ENCODE measurements at regions not wholly inside any gene's neighbourhood (a gene's known extent, or its start where the extent isn't known, plus 50 kb on each side); places are given as distances from the start of the nearest gene placed in this dataset.

DNA sequence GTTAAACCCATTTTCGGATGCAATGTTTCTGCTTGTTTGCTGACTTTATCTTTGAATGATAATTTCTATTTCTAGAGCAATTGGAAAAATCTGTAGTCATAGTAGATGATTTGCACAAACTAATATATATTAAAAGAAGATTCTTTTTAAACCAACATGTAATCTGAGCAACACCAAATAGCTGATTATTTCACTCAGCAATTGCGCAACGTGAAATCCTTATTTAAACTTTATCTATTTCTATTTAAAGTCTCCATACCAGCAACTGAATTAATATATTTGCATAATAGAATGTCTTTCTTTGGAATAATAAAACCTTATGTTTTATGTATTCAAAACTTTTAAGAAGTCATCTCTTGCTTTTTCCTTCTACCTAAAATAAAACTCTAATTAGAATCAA is 1132.4 kb downstream of the FLRT2 start:
- DNase-seq: no peak

DNA sequence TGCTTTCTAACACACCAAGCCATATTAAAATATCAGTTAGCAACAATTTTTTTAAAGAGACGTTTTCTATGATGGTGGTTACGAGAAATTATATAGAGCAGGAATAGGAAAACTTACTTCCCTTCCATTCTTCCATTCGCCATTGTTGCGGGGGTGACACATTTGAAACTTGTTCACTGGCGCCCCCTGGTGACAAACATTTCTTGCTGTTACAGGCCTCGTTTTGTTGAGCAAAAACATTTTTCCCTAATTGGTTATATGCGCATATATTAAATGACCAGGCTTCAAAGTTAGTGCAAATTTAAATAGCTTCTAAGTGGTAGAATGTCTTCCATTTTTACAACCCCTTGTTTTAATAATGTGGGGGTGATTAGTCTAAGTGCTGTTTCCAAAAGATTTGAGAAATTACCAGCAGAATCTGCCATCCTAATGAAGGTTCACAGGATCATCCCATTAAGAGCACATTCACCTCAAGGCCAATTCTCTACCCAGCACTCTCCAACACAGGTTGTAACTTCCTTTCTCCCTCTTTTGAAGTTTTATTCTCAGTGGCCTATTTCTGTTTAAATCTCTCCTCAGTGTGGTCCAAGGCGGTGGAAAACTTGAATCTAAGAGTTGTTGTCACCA is 1124.7 kb downstream of the FLRT2 start:
- no peak for DNase-seq

DNA sequence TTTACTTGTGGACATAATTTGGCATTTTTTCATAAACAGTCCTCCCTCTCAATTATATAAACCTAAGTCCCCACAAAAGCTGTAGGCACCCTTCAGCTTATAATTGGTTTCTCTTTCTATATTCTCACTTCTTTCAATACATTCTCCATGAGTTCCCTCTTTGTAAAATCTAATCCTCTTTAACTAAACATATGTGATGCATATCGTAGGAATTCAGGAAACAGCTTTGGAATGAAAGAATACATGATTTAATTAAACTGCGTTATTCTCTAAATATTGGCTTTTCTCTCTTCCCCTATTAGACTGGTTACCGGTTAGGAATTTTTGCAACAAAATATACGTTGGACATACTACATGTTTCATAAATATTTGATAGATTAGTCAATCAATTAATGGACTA is 1122.6 kb downstream of the FLRT2 start:
- no peak for DNase-seq

DNA sequence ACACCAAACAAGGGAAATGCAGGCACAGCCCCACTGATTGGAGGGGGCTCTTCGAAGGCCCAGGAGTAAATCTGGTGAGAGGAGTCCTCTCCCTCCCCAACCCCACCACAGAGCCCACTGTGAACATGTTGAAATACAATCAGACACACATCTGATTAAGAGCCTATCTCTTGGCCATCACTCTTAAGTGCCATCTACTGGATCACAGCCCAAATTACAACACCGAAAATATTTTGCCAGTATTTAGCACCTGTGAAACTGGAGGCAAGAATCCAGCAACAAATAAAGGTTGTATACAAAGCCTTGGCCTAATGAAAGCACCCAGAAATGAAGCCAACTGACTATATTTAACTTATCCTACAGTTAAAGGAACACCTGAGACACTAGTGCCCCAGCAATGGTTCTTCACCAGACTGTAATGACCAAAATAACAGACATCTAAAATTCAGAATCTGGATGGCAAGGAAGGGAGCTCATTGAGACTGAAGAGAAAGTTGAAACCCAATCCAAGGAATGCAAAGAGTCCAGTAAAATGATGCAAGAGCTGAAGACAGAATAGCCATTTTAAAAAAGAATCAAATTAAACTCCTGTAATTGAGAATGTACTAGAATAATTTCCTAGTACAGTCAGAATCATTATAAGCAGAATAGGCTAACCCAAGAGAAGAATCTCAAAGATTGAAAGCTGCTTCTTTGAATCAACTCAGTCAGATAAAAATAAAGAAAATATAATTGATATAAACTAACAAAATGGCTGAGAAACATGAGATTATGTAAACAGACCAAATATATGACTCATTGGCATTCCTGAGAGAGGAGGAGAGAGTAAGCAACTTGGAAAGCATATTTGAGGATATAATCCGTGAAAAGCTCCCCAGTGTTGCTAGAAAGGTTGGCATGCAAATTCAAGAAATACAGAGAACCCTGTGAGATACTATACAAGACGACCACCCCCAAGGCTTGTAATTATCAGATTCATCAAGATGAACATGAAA is 1117.0 kb downstream of the FLRT2 start:
- no peak for DNase-seq

DNA sequence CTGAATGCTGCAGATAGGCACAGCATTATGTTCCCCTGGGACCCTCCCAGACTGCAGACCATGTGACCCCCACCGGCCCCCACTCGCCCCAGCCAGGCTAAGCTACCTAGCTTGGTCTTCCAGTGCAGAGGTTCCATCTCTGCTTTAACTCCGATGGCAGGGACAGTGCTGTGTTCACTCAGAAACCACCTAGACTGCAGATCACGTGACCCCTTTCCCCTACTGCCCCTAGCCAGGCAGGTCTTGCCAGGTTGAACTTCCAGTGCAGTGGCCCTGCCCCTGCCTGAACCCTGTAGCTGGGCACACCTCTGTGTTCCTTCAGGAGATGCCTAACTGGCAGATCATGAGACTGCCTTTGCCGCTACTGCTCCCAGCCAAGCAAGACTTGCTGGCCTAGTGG is 1116.2 kb downstream of the FLRT2 start:
- DNase-seq: no peak

DNA sequence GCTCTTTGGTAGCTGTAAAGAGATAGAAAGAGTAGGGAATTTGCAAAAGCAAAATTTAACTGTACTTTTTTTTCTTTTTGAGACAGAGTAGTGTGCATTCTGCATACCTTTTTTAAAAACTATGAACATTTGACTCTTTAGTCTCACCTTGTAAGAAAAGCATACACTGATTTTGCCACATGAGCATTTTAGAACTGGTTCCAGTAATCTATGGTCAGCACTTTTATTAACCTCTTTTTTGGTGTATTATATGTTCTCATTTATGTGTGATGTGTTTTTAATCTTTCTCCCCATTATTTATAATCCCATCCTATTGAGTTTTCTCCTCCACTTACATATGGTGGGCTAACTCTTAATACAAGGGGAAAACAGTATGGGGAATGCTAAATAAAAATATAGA is 1111.4 kb downstream of the FLRT2 start:
- no peak for DNase-seq

DNA sequence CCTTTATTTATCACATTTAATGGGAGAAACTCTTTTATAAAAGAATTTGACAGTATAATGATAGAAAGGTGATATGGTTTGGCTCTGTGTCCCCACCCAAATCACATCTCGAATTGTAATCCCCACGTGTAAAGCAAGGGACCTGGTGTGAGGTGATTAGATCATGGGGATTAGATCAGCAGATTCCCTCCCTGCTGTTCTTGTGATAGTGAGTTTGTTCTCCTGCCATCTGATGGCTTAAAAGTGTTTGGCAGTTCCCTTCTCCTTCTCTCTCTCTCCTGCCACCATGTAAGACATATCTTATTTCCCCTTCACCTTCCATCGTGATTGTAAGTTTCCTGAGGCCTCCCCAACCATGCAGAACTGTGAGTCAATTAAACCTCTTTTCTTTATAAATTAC is 1110.3 kb downstream of the FLRT2 start:
- DNase-seq: no peak

DNA sequence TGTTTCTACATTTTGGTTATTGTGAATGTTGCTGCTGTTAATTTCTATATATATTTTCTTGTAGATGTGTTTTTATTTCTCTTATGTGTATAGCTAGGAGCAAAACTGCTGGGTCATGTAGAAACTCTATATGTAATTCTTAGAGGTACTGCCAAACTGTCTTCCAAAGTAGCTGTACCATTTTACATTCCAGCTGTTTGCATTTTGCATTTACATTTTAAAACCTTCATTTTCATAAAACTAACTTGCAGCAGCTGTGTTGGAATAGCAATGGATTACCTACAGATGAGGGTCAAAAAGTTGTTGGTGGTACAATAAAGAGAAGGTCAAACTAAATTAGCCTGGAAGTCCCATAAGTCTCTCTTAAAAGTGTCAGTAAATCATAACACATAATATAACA is 1109.7 kb downstream of the FLRT2 start:
- DNase-seq: no peak

DNA sequence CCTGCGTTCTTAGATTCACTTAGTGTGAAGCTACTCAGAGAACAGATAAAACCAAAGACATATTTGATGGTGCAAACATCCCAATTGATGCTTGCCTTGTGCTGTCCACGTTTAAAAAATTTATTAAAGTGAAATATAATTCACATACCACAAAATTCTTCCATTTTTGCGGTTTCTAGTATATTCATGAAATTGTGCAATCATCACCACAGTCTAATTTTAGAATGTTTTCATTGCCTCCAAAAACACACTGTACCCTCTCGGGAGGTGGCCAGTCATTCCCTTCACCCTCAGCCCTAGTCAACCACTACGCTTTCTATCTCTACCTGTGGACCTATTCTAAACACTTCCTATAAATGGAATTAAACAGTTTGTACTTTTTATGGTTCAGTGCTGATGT is 1109.2 kb downstream of the FLRT2 start:
- no peak for DNase-seq

DNA sequence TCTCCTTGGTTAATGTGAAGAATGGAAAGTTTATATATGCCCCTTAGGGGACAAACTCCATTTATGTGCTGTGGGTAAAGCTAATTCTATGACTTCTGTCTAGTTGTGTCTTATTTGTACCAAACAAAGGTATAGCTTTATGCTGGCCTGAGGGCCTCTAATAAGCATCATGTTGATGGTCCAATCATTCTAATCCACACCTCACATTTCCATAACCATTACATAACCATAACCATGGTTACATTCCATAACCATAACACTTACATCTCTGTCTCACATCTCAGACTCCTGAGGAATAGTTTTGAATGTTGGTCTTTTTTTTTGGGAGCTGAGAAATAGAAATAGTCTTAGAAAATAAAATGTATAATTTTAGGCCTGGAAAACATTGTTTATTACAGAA is 1097.1 kb downstream of the FLRT2 start:
- no peak for DNase-seq

DNA sequence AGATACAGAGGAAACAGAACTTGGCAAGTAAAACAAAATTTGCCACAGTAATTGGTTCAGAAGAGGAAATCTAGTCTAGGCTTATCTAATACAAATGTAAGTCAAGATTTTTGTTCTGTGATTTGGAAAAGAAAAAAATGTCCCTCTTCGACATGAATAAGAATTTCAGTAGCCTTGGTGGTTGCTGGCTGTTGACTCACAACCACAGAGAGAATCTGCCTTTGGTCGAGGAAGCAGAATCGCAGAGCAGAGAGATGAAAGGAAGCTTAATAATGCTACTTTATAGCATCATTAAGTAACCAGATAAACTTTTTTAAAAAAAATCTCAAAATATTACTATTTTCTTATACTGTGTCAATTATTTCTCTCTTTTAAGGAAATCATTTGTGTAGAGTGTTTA is 1096.6 kb downstream of the FLRT2 start:
- DNase-seq: no peak

DNA sequence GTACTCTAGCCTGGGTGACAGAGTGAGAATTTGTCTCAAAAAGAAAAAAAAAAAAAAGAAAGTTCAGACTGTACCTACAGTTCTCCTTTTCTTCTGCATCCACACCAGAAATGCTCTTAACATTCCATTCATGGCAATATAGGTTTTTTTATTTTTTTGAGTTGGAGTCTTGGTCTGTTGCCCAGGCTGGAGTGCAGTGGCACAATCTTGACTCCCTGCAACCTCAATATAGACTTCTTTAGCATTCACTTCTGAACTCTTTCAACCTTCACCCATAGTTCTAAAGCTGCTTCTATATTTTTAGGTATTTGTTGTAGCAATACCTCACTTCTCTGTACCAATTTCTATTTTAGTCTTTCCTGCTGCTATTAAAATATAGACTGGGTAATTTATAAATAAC is 1095.7 kb downstream of the FLRT2 start:
- DNase-seq: no peak

DNA sequence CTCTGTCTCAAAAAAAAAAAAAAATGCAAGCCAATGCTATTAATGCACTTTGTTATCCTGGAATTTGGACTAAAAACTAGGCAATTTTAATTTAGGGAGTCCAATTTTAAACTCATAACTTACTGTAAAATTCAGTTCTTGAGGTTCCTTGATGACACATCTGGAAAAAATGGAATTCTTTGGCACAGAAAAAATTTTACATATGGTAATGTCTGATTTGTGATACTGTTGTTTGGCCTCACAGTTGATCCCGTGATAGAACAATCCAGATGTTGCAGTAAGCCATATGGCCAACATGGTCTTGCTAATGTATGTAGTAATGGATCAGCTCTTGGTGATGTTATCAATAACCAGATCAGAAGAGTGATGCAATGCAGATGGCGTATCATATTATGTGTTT is 1089.8 kb downstream of the FLRT2 start:
- DNase-seq: no peak

DNA sequence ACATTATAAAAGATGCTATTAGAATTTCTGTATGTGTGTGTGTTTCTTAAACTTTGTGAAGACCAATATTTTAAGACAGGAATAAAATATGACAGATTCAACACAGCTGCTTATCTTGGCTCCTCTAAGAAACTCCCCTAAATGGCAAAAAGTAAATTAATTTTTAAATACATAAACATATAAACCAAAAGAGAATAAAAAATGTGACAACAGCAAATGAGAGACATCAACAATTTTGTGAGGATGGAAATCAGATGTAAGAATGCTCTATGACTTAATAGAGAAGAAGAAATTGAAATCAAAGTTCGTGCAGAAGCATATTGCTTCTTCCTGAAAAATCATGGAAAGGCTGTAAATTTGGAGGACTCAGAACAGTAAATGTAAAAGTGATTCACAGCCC is 1083.8 kb downstream of the FLRT2 start:
- DNase-seq: no peak

DNA sequence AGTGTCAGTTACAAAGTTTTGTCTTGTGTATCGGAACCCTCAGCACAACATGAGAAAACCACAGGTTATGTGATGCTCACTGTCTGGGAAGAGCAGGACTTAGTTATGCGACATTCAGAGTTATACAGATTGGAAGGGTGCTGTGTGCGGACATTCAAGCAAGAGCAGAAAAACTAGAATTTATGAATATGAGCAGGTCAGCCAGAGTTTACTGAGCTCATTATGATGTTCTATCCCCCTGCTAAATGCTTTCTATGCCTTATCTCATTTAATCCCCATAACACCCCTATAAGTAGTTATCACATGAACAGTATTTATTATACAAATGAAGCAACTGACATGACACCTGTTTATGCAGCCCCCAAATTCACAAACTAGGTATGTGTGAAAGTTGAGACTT is 1083.2 kb downstream of the FLRT2 start:
- DNase-seq: no peak

DNA sequence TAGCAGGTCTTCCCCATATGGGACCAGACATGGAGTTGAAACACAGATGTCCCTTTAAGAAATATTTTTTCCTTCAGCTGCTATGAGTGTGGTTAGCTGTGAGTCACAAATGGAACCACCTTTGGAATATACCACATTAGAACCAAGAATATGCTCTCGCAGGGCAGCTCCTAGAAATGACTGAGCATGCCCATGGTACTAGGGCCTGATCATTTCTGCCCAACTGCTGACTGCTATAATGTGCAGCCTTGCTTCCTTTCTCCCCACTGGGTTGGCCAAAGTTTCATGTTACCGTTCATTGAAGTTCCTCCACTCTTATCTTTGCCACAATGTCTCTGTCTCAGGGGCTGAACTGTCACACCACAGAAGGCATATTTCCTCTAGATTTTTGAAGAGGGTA is 1074.6 kb downstream of the FLRT2 start:
- no peak for DNase-seq

DNA sequence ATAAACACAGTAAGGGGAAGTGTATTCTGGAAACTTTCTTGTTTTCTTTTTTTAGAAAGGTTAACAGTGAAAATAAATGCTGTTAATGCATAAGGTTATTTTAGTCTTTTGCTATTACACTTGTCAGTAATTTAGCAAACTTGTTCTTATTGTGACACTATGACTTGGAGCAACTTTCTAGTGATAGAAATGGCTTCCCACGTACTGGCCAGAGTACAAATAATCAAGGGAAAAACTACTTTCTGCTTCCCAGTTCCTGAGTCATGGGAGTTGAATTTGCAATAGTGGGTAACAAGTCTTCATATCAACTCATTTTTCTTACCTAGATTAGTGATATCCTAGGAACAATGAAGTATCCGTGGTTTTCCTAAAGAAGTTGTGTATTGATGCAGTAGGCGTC is 1072.3 kb downstream of the FLRT2 start:
- DNase-seq: no peak

DNA sequence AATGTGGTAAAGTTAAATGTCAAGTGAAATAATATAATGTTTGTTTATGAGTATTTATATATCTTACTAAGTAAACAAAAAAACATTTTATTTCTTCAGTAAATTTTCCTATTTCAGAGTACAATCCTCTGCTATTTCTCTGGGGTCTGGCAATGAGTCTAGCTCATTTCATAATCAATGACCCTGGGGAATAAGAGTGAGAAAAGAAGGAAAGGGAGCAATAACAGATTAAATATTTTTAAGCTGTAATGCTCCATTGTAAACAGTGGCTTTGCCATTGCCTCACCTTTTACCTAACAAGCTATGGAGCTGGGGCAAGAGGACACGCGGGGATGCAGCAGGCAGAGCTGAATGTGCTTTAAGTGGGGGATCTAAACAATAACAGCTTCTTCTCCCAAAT is 1071.9 kb downstream of the FLRT2 start:
- DNase-seq: no peak

DNA sequence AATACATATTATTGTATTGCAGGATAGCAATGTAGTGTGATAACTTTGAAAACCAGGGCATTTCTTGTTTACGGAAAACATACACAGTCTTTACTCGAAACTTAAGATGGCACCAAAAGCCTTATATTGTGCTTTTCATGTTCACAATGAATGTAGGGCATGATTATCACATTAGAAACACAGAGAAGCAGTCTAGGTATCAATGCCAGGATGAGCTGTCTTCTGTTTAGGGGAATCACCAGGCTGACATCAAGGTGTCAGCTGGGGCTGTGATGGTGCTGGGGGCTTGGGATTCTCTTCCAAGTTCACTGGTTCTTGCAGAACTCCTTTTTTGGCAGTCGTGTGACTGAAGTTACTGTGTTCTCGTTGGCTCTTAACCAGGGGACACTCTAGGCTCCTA is 1067.3 kb downstream of the FLRT2 start:
- DNase-seq: no peak

DNA sequence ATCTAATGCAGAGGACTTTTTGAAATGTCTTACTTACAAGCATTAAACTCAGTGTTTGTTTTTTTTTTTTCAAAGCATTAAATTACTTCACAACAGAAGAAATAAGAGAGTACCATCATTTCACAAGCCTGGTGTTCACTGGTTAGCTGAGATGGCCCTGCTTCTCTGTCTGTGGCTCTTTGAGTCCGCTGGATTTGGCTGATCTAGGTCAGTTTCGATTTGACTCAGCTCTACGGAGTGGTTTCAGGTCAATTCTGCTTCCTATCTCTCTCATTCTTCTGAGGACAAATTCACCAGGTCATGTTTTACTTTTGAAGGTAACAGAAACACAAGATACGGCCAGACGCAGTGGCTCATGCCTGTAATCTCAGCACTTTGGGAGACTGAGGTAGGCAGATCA is 1066.1 kb downstream of the FLRT2 start:
- no peak for DNase-seq

DNA sequence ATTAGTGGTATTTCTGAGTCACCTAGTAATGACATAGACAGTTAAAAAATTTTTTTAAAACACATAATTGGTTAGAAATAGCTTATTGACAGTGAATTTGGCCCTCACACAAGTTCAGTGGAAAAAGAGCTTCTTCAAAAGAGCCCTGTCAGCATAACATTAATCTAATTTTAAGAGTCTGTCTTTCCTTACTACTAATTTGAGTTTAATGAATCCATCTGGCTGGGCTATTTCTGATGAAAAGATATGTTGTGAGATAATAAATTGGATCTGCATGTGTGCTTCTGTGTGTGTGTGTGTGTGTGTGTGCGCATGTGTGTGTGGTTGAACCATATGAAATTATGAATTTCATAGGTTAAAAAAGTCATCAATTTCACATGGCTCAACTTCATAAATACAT is 1045.2 kb downstream of the FLRT2 start:
- no peak for DNase-seq

DNA sequence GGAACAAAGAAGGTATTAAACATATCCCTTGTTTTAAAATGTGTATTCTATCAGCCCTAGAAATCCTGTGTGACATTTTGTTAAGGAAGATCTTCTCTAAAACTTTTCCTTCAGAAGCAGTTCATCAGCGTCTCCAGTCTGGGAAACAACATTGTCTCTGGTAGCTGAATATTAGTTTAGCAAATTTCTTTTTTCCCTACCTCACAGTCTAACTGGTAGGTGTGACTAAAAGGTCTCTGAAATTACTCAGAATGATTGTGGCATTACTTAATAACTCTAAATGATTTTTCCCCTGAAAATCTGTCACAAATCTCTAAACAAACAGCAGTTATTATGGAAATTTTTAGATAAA is 1044.8 kb downstream of the FLRT2 start:
- no peak for DNase-seq

DNA sequence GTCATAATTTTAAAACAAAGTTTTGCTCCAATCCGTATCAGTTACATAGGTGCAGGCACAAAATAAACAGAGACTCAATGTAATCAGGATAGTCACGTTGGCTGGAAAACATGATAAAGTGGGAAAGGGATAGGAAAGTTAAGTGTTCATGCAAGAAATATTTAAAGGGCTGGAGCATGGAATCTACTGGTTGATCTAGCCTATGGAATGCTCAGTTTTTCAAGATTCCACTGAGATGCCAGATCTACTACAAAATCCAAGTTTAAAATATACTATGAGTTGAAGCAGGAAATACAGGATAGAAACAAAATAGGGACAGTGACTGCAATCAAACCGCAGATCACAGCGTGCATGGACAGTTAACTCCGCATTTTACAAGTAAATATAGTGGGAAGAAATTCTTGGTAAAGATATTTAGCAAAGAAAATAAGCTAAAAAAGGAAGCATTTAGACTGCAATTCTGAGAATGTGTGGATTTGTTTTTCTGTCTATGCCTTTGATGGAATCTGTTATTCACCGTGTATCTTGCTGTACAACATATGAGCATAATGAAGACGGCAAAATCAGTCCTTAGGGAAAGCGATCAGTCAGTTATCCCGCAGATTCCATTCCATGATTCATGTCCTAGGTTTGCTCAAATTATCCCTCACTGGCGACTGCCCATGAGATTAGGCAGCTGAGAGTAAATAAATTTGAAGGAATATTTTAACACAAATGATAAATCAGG is 1044.3 kb downstream of the FLRT2 start:
- no peak for DNase-seq

DNA sequence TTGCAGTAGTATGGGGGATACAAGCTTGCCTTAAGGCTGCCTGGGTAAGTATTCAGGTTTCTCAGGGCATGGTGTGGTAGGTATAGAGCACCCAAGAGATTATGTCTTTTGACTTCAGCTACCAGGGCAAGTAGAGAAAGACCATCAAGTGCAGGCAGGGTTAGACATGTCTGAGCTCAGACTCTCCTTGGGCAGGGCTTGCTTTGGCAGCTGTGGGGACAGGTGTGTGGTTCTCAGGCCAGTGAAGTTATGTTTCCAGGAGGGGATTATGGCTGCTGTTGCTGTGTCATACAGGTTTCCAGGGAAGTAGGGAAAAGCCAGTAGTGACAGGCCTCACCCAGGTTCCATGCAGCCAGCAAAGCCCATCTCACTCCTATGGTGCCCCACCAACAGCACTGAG is 1040.4 kb downstream of the FLRT2 start:
- DNase-seq: no peak
